ENCODE measurements at regions not wholly inside any gene's neighbourhood (a gene's known extent, or its start where the extent isn't known, plus 50 kb on each side); places are given as distances from the start of the nearest gene placed in this dataset.

DNA sequence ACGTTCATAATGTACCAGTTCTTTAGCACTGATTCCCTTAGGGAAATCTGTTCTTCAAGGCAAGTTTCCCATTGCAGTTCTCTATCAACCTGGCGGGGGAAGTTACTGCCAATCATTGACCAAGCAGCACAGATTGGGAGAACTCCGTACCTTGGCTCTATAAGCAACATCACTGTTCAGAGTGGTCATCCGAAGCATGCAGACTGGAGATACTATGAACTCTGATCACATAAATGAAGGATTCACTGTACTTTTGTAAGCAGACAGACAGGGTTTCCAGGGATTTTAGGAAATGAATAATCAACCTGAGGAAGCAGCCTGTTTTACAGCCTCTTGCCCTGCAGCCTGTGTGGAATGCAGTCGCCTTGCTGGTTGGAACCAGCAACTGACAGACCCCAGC lies 63.8 kb upstream of the WWC2 start:
- Mint-ChIP-seq H3K27ac (no peak overlapping the region), H3K36me3 (ENCODE audit: low read depth) (no peaks in the 10 kb centered on the region), H3K4me3 (no peak overlapping the region), H3K4me1 (ENCODE audit: low read depth) (no peaks in the 10 kb centered on the region), H3K27me3 (peaks cover 20% of the 10 kb centered on the region), H3K9me3 (peaks cover 3% of the 10 kb centered on the region)
- ChIA-PET POLR2A (no interaction called here), CTCF (no interaction called here)
- no peak overlapping the region for H3K4me3 ChIP-seq (ENCODE audit: low read length)
- DNase-seq (no peak), ATAC-seq (ENCODE audit: poor library complexity) (no peak)
- no peak overlapping the region for H3K27ac ChIP-seq (ENCODE audit: low read depth in 1 of 2, low read length in 2 of 2)
- no peak for TF ChIP-seq CTCF (IDR thresholded peaks at IDR 0.05)
- no peaks in the 10 kb centered on the region for H3K4me1 ChIP-seq (ENCODE audit: insufficient read depth, low read length)
- H3K9me3 ChIP-seq (ENCODE audit: control insufficient read depth in 1 of 2, insufficient read depth in 1 of 2, low read length in 2 of 2), result no peaks in the 10 kb centered on the region
- intact Hi-C loops (cut with DNase I, micrococcal nuclease), result no loop called here
- H3K27me3 ChIP-seq (ENCODE audit: control insufficient read depth in 1 of 2, insufficient read depth in 2 of 2, low read length in 2 of 2), result peaks cover 0 to 2% of the 10 kb centered on the region in 2 experiments
- no peaks in the 10 kb centered on the region for H3K36me3 ChIP-seq (ENCODE audit: insufficient read depth, low read length)

DNA sequence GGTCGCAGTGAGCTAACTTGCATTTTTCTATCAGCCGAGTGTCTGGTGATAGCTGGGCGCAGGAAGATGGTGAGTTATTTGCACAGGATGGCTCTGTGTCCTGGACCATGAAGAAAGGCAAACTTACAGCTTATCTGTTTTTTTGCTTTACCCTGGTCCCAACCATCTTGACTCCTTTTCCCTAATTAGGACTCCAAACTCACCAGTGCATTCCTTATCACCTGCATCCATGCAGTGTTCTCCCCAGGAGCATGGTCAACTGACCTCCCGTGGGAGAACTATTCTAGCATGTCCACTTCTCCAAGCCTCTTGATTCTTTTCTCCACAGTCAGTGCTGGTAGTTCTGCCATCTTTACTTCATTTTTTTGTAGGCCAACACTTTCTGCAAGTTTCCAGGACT lies 68.2 kb upstream of the WWC2 start:
- Mint-ChIP-seq H3K36me3 (ENCODE audit: low read depth) (no peaks in the 10 kb centered on the region), H3K27me3 (peaks cover 29% of the 10 kb centered on the region)

GRCh38 chr4:183030309-183030708 lies 68.7 kb upstream of the WWC2 start:
- no peak for DNase-seq
- Histone ChIP-seq H3K27me3 (ENCODE audit: control insufficient read depth in 1 of 2, insufficient read depth in 2 of 2, low read length in 2 of 2) (peaks cover 0 to 2% of the 10 kb centered on the region in 2 experiments), H3K4me3 (ENCODE audit: low read length) (no peak overlapping the region), H3K9me3 (ENCODE audit: control insufficient read depth in 1 of 2, insufficient read depth in 1 of 2, low read length in 2 of 2) (no peaks in the 10 kb centered on the region), H3K4me1 (ENCODE audit: insufficient read depth, low read length) (no peaks in the 10 kb centered on the region), H3K36me3 (ENCODE audit: insufficient read depth, low read length) (no peaks in the 10 kb centered on the region), H3K27ac (ENCODE audit: low read depth in 1 of 2, low read length in 2 of 2) (no peak overlapping the region)
- ChIA-PET CTCF (no interaction called here), POLR2A (no interaction called here)
- H3K36me3 Mint-ChIP-seq (ENCODE audit: low read depth), result no peaks in the 10 kb centered on the region
- no peaks in the 10 kb centered on the region for H3K4me1 Mint-ChIP-seq (ENCODE audit: low read depth)
- H3K4me3 Mint-ChIP-seq, result no peak overlapping the region
- no peaks in the 10 kb centered on the region for H3K9me3 Mint-ChIP-seq
- TF ChIP-seq CTCF (IDR thresholded peaks at IDR 0.05), result no peak
- peaks cover 25% of the 10 kb centered on the region for H3K27me3 Mint-ChIP-seq
- intact Hi-C loops (cut with DNase I, micrococcal nuclease), result no loop called here
- ATAC-seq (ENCODE audit: poor library complexity), result no peak
- no peak overlapping the region for H3K27ac Mint-ChIP-seq

More for the DNA sequence above, 68.2 kb upstream of the WWC2 start:
- ChIA-PET CTCF (no interaction called here), POLR2A (no interaction called here)
- ATAC-seq (ENCODE audit: poor library complexity) (no peak), DNase-seq (no peak)
- H3K27me3 ChIP-seq (ENCODE audit: control insufficient read depth in 1 of 2, insufficient read depth in 2 of 2, low read length in 2 of 2), result peaks cover 0 to 2% of the 10 kb centered on the region in 2 experiments
- H3K4me1 Mint-ChIP-seq (ENCODE audit: low read depth), result no peaks in the 10 kb centered on the region
- no peaks in the 10 kb centered on the region for H3K36me3 ChIP-seq (ENCODE audit: insufficient read depth, low read length)
- intact Hi-C loops (cut with DNase I, micrococcal nuclease), result no loop called here
- H3K4me3 ChIP-seq (ENCODE audit: low read length), result no peak overlapping the region
- no peak overlapping the region for H3K27ac ChIP-seq (ENCODE audit: low read depth in 1 of 2, low read length in 2 of 2)
- no peaks in the 10 kb centered on the region for H3K9me3 Mint-ChIP-seq
- TF ChIP-seq CTCF (IDR thresholded peaks at IDR 0.05), result no peak
- H3K9me3 ChIP-seq (ENCODE audit: control insufficient read depth in 1 of 2, insufficient read depth in 1 of 2, low read length in 2 of 2), result no peaks in the 10 kb centered on the region
- no peak overlapping the region for H3K27ac Mint-ChIP-seq
- H3K4me3 Mint-ChIP-seq, result no peak overlapping the region
- H3K4me1 ChIP-seq (ENCODE audit: insufficient read depth, low read length), result no peaks in the 10 kb centered on the region
